22Rv1 (cell line): ENCODE measurements at regions not wholly inside any gene's neighbourhood (a gene's known extent, or its start where the extent isn't known, plus 50 kb on each side); places are given as distances from the start of the nearest gene placed in this dataset.

Experiments
- ZFX ChIP-seq: fragments of 450-650 bp; IDR thresholded peaks from 2 replicates; pipeline ENCODE4 v1.6.1; 2017; ENCODE audit warnings: antibody characterized with exemption, borderline replicate concordance
- TF ChIP-seq, protein P1 (sequence below): fragments of 450-650 bp; IDR thresholded peaks from 2 replicates; pipeline ENCODE4 v1.5.1; 2017; ENCODE audit warnings: mild to moderate bottlenecking

DNA sequence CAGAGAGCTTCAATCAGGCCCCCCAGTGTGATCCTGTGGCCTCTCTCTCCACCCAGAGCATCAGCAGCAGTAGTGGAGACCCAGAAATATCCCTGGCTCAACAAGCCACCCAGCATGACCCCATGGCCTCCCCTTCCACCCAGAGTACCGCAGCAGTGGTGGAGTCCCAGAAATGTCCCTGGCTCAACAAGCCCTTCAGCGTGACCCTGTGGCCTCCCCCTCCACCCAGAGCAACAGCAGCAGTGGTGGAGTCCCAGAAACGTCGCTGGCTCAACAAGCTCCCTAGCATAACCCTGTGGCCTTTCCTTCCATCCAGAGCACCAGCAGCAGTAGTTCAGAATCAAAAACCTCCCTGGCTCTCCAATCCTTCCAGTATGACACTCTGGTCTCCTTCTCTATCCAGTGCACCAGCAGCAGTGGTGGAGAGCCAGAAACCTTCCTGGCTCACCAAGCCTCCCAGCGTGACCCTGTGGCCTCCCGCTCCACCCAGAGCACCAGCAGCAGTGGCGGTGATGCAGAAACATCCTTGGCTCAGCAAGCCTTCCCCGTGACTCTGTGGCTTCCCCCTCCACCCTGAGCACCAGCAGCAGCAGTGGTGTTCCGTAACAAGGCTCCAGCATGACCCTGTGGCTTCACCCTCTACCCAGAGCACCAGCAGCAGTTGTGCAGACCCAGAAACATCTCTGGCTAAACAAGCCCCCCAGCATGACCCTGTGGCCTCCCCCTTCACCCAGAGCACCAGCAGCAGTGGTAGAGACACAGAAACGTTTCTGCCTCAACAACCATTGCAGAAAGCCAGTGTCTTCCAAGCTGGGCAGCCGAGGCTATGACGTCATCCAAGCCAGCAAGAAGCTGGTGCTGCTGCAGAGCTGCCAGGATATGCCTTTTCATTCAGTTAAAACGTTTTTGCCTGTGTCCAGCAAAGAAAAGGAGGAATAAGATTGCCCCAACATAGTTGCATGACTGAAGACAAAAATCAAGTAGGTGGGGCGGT is 61.3 kb upstream of the TAMM41 start:
- TF ChIP-seq, protein P1, sequence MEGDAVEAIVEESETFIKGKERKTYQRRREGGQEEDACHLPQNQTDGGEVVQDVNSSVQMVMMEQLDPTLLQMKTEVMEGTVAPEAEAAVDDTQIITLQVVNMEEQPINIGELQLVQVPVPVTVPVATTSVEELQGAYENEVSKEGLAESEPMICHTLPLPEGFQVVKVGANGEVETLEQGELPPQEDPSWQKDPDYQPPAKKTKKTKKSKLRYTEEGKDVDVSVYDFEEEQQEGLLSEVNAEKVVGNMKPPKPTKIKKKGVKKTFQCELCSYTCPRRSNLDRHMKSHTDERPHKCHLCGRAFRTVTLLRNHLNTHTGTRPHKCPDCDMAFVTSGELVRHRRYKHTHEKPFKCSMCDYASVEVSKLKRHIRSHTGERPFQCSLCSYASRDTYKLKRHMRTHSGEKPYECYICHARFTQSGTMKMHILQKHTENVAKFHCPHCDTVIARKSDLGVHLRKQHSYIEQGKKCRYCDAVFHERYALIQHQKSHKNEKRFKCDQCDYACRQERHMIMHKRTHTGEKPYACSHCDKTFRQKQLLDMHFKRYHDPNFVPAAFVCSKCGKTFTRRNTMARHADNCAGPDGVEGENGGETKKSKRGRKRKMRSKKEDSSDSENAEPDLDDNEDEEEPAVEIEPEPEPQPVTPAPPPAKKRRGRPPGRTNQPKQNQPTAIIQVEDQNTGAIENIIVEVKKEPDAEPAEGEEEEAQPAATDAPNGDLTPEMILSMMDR = no peak
- TF ChIP-seq ZFX = no peak
